ENCODE measurements at regions not wholly inside any gene's neighbourhood (a gene's known extent, or its start where the extent isn't known, plus 50 kb on each side); places are given as distances from the start of the nearest gene placed in this dataset.

GRCh38 chr13:47853236-47853635, 147.8 kb downstream of the SUCLA2 start:
- Histone ChIP-seq H3K9ac (ENCODE audit: extremely low read depth, insufficient read length, low read length) (no peak overlapping the region), H3T11ph (ENCODE audit: low read length) (no peak overlapping the region), H2BK5ac (ENCODE audit: insufficient read length, low read length) (no peak overlapping the region), H3K23ac (ENCODE audit: insufficient read length, low read depth, low read length) (no peak overlapping the region), H3K79me2 (ENCODE audit: insufficient read depth, low read length) (no peaks in the 10 kb centered on the region), H4K5ac (ENCODE audit: insufficient read length, low read depth, low read length) (no peak overlapping the region), H3K56ac (ENCODE audit: insufficient read length, low read depth, low read length) (no peak overlapping the region), H2AFZ (ENCODE audit: low read length) (no peak overlapping the region), H3K27ac (ENCODE audit: insufficient read length, low read depth, low read length) (no peak overlapping the region), H3K4me2 (ENCODE audit: insufficient read depth, insufficient read length, low read length) (no peak overlapping the region), H3K4me1 (ENCODE audit: insufficient read depth, low read length) (no peaks in the 10 kb centered on the region), H3K79me1 (ENCODE audit: insufficient read depth, low read depth, low read length, poor library complexity, severe bottlenecking) (no peaks in the 10 kb centered on the region), H3K4ac (ENCODE audit: low read depth, low read length) (no peak overlapping the region), H3K27me3 (ENCODE audit: insufficient read depth, low read length) (no peaks in the 10 kb centered on the region), H2BK120ac (ENCODE audit: low read depth, low read length, poor library complexity, severe bottlenecking) (no peak overlapping the region), H3K9me3 (ENCODE audit: control insufficient read depth, low read depth, low read length) (no peaks in the 10 kb centered on the region), H4K91ac (ENCODE audit: insufficient read length, low read depth, low read length) (no peak overlapping the region), H4K8ac (replicated peaks; ENCODE audit: insufficient read length, low read depth, low read length) (no peak overlapping the region), H2BK12ac (ENCODE audit: insufficient read length, low read depth, low read length) (no peak overlapping the region), H4K20me1 (ENCODE audit: control insufficient read depth, insufficient read depth, insufficient read length) (no peaks in the 10 kb centered on the region), H2AK5ac (ENCODE audit: insufficient read length, low read length) (no peak overlapping the region), H2BK15ac (ENCODE audit: low read depth, low read length) (no peak overlapping the region), H3K14ac (ENCODE audit: insufficient read depth, low read length) (no peak overlapping the region), H3K18ac (ENCODE audit: insufficient read length, low read depth, low read length) (no peak overlapping the region), H3K23me2 (ENCODE audit: insufficient read length, low read depth, low read length, poor library complexity, severe bottlenecking) (no peaks in the 10 kb centered on the region), H2BK20ac (ENCODE audit: low read depth, low read length, poor library complexity, severe bottlenecking) (no peak overlapping the region)
- Mint-ChIP-seq H3K27ac (no peak overlapping the region), H3K27me3 (ENCODE audit: low read depth) (no peaks in the 10 kb centered on the region), H3K4me3 (no peak overlapping the region), H3K9me3 (peaks cover 3 to 5% of the 10 kb centered on the region in 2 experiments; a peak in 3 of 5 replicates), H3K4me1 (peaks cover 0 to 2% of the 10 kb centered on the region in 2 experiments; a peak in 1 of 4 replicates), H3K36me3 (ENCODE audit: insufficient read depth in 1 of 3, low read depth in 3 of 3) (peaks cover 0 to 7% (median 2%) of the 10 kb centered on the region in 3 experiments; a peak in 2 of 7 replicates)
- no CpG with 5 or more reads among the region's 1 CpG for WGBS (ENCODE audit: extremely low coverage, insufficient read length, low lambda C conversion rate)
- no peak for TF ChIP-seq CTCF (conservative IDR thresholded peaks at IDR 0.05)
- DNase-seq: no peak

Measured in H9 (cell line).